ENCODE measurements at regions not wholly inside any gene's neighbourhood (a gene's known extent, or its start where the extent isn't known, plus 50 kb on each side); places are given as distances from the start of the nearest gene placed in this dataset.

GRCh38 chr20:61030130-61030529, 221.9 kb upstream of the CDH4 start:
- TF ChIP-seq JUND (IDR thresholded peaks at IDR 0.05; ENCODE audit: low read length), result no peak
- TF ChIP-seq ATF2 (IDR thresholded peaks at IDR 0.05; ENCODE audit: low read length), result no peak
- TF ChIP-seq RBBP5 (IDR thresholded peaks at IDR 0.05; ENCODE audit: borderline replicate concordance, low read depth, low read length), result no peak
- TF ChIP-seq GTF2F1 (IDR thresholded peaks at IDR 0.05; ENCODE audit: borderline replicate concordance, low read depth, low read length), result no peak

All from H1 (cell line).